ENCODE measurements at regions not wholly inside any gene's neighbourhood (a gene's known extent, or its start where the extent isn't known, plus 50 kb on each side); places are given as distances from the start of the nearest gene placed in this dataset.

DNA sequence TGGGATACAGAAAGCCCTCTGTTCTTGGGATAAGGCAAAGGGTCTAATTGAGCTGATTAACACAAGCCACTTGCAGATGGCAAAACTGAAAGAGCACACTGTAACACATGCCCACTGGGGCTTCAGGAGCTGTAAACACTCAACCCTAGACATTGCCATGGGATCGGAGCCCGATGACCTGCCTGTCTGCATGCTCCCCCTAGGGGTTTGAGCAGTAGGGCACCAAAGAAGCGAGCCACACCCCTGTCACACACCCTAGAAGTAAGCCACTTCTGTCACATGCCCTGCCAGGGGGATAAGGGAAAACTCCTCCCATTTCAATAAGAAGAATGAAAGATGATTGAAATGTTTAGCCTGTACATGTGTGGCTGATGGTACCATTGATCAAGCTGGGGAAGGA is 81.3 kb upstream of the IRX6 start:
- TF ChIP-seq, protein P1, sequence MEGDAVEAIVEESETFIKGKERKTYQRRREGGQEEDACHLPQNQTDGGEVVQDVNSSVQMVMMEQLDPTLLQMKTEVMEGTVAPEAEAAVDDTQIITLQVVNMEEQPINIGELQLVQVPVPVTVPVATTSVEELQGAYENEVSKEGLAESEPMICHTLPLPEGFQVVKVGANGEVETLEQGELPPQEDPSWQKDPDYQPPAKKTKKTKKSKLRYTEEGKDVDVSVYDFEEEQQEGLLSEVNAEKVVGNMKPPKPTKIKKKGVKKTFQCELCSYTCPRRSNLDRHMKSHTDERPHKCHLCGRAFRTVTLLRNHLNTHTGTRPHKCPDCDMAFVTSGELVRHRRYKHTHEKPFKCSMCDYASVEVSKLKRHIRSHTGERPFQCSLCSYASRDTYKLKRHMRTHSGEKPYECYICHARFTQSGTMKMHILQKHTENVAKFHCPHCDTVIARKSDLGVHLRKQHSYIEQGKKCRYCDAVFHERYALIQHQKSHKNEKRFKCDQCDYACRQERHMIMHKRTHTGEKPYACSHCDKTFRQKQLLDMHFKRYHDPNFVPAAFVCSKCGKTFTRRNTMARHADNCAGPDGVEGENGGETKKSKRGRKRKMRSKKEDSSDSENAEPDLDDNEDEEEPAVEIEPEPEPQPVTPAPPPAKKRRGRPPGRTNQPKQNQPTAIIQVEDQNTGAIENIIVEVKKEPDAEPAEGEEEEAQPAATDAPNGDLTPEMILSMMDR (conservative IDR thresholded peaks at IDR 0.05; ENCODE audit: low read depth, low read length) = no peak
- no peak overlapping the region for H3K4me3 ChIP-seq (ENCODE audit: low read depth, low read length)
- no peak for DNase-seq (ENCODE audit: low read depth)

DNA sequence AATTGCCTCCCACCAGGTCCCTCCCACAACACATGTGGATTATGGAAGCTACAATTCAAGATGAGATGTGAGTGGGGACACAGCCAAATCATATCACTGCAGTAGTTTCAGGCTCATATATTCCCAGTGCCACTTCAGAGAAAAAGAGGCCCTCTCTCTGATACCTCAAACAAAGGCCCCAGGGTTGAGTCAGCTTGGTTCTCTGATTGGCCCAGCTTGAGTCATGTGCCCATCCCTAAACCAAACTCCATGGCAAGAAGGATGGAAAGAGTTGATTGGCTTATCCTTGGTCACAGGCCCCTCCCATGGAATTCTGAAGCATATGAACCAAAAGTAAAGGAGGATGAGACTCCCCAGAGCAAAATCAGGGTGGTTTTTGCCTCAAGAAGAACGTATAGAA is 75.9 kb upstream of the IRX6 start:
- TF ChIP-seq, protein P1 (conservative IDR thresholded peaks at IDR 0.05; ENCODE audit: low read depth, low read length) = no peak
- no peak for DNase-seq (ENCODE audit: low read depth)
- H3K4me3 ChIP-seq (ENCODE audit: low read depth, low read length) = no peak overlapping the region

- DNase-seq (ENCODE audit: low read depth) = no peak
- no peak overlapping the region for H3K4me3 ChIP-seq (ENCODE audit: low read depth, low read length)
- TF ChIP-seq, protein P1 (conservative IDR thresholded peaks at IDR 0.05; ENCODE audit: low read depth, low read length) = no peak
These were observed 75.5 kb upstream of the IRX6 start for GRCh38 chr16:55248494-55248893.

GRCh38 chr16:55249361-55249760 is 74.6 kb upstream of the IRX6 start:
- H3K4me3 ChIP-seq (ENCODE audit: low read depth, low read length) = no peak overlapping the region
- DNase-seq (ENCODE audit: low read depth) = no peak
- TF ChIP-seq, protein P1 (conservative IDR thresholded peaks at IDR 0.05; ENCODE audit: low read depth, low read length) = no peak

GRCh38 chr16:55249936-55250335 is 74.1 kb upstream of the IRX6 start:
- TF ChIP-seq, protein P1 (conservative IDR thresholded peaks at IDR 0.05; ENCODE audit: low read depth, low read length) = no peak
- no peak overlapping the region for H3K4me3 ChIP-seq (ENCODE audit: low read depth, low read length)
- DNase-seq (ENCODE audit: low read depth) = no peak

DNA sequence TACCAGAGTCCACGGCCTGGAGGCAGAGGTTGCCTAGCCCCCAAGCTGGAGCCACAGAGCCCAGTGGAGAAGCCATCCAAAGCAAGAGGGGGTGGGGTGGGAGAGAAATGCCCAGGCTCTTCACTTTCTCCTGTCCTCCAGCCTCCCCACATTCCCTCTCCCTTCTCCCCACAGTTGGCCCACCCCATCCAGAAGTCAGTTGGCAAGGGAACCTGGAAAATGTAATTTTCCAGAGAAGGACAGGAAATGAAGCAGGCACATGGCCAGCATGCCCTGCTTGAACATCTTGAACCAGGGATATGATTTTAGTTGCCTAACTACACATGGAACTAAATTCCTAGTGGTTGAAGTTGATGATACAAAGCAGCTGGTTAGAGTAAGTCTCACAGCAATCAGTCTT is 73.3 kb upstream of the IRX6 start:
- H3K4me3 ChIP-seq (ENCODE audit: low read depth, low read length) = no peak overlapping the region
- DNase-seq (ENCODE audit: low read depth) = no peak
- TF ChIP-seq, protein P1 (conservative IDR thresholded peaks at IDR 0.05; ENCODE audit: low read depth, low read length) = no peak

DNA sequence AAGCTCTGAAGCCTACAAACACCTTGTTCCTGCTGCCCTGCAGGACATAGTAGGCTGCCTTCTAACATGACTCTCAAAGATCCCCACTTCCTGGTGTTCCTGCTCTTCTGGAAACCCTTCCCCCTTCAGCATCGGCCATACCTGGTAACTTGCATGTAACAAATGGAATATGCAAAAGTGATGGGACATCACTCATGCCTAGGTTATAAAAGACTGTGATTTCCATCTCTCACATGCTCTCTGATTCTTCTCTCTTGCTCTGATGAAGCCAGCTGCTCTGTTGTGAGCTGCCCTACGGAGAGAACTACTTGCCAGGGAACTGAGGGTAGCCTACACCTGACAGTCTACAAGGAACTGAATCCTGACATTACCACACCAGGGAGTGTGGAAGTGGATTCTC is 72.9 kb upstream of the IRX6 start:
- TF ChIP-seq, protein P1 (conservative IDR thresholded peaks at IDR 0.05; ENCODE audit: low read depth, low read length) = no peak
- no peak overlapping the region for H3K4me3 ChIP-seq (ENCODE audit: low read depth, low read length)

More for the DNA sequence above, 72.9 kb upstream of the IRX6 start:
- DNase-seq (ENCODE audit: low read depth) = no peak
